GM12878 (cell line): ENCODE measurements at regions not wholly inside any gene's neighbourhood (a gene's known extent, or its start where the extent isn't known, plus 50 kb on each side); places are given as distances from the start of the nearest gene placed in this dataset.

Experiments used
- ATAC-seq: fragments of 200-7000 bp; cut with Tn5 transposase; 3 replicates; pipeline ENCODE4 v1.9.1; 2020; ENCODE audit warnings: mild to moderate bottlenecking, moderate library complexity
- BruUV-seq: library from RNA; stranded (reverse); fragments of 400-500 nt; replicated peaks from 2 replicates; lab custom pipeline; 2021; lab: Mats Ljungman, UMichigan
- CTCF ChIA-PET: fragments of 300-600 bp; sonication (Branson Sonifier 250); formaldehyde crosslinking; extraction: SDS; loops from one replicate; lab custom pipeline; 2021; ENCODE audit warnings: inconsistent platforms; lab: Yijun Ruan, JAX
- POLR2A ChIA-PET: fragments of 350-600 bp; formaldehyde crosslinking; extraction: SDS; loops from one replicate; lab custom pipeline; 2021; ENCODE audit warnings: inconsistent platforms; lab: Charles Lee
- RAD21 ChIA-PET: fragments of 300-600 bp; sonication (Branson Sonifier 250); formaldehyde crosslinking; loops from one replicate; lab custom pipeline; 2023; ENCODE audit warnings: antibody characterized with exemption; ENCODE audit not compliant: unreplicated experiment; lab: Charles Lee
- SMC1A ChIA-PET: fragments of 300-600 bp; sonication (Branson Sonifier 250); formaldehyde crosslinking; loops from one replicate; lab custom pipeline; 2023; ENCODE audit not compliant: unreplicated experiment, uncharacterized antibody; lab: Charles Lee
- DNase-seq: peaks from one replicate; pipeline ENCODE4 v3.0.0-alpha.2; 2011; ENCODE audit warnings: low read depth, low spot score
- FAIRE-seq: peaks from 3 replicates; lab custom pipeline; 2011; peaks lifted over from hg19 to GRCh38; lab: Jason Lieb, UNC
- H2AFZ ChIP-seq: 2 replicates; pipeline ENCODE4 v1.6.0; 2011; ENCODE audit warnings: low read depth, low read length, control low read depth; ENCODE audit not compliant: control insufficient read depth
- H3K27ac ChIP-seq: 2 replicates; pipeline ENCODE4 v1.5.1; 2011; ENCODE audit warnings: control low read depth; ENCODE audit not compliant: control insufficient read depth, insufficient read depth
- H3K27me3 ChIP-seq, 2 experiments: replicated peaks in 1 of 2; 2 replicates each; pipeline versions ENCODE4 v1.6.0 to v1.6.1; 2011; ENCODE audit warnings: low read length in 1 of 2; ENCODE audit not compliant: control insufficient read depth in 2 of 2, insufficient read depth in 2 of 2
- H3K36me3 ChIP-seq, 2 experiments: 2 replicates each; pipeline ENCODE4 v1.5.1; 2011; ENCODE audit warnings: low read length in 1 of 2; ENCODE audit not compliant: control insufficient read depth in 2 of 2, insufficient read depth in 2 of 2
- H3K4me1 ChIP-seq: 2 replicates; pipeline ENCODE4 v1.6.1; 2011; ENCODE audit warnings: mild to moderate bottlenecking, low read length, moderate library complexity, mixed read lengths; ENCODE audit not compliant: control insufficient read depth, insufficient read depth
- H3K4me2 ChIP-seq: 2 replicates; pipeline ENCODE4 v1.6.0; 2011; ENCODE audit warnings: control low read depth; ENCODE audit not compliant: control insufficient read depth, insufficient read depth
- H3K4me3 ChIP-seq: fragments of 200-600 bp; sonication (generic); 2 replicates; pipeline ENCODE4 v1.5.1; 2016
- H3K79me2 ChIP-seq: 2 replicates; pipeline ENCODE4 v1.6.0; 2011; ENCODE audit warnings: low read length; ENCODE audit not compliant: control insufficient read depth, insufficient read depth
- H3K9ac ChIP-seq: 2 replicates; pipeline ENCODE4 v1.8.0; 2011; ENCODE audit warnings: low read length, control low read depth, mixed read lengths; ENCODE audit not compliant: control insufficient read depth, insufficient read depth
- H3K9me3 ChIP-seq: replicated peaks from 3 replicates; pipeline ENCODE4 v1.5.1; 2011; ENCODE audit warnings: mild to moderate bottlenecking, low read length; ENCODE audit not compliant: control insufficient read depth, insufficient read depth
- H4K20me1 ChIP-seq: 2 replicates; pipeline ENCODE4 v1.6.0; 2011; ENCODE audit not compliant: control insufficient read depth, insufficient read depth
- BCL11A ChIP-seq: IDR thresholded peaks from 2 replicates; pipeline ENCODE4 v1.6.1; 2011; ENCODE audit warnings: low read depth, low read length
- CBX3 ChIP-seq: fragments of 200-600 bp; sonication (generic); IDR thresholded peaks from 2 replicates; pipeline ENCODE4 v1.6.1; 2016; ENCODE audit warnings: low read depth, borderline replicate concordance
- CEBPZ ChIP-seq: fragments of 150-350 bp; IDR thresholded peaks from 2 replicates; pipeline ENCODE4 v1.6.1; 2016; ENCODE audit warnings: low read depth, low read length
- HCFC1 ChIP-seq: fragments of 150-350 bp; IDR thresholded peaks from 2 replicates; pipeline ENCODE4 v1.6.1; 2014; ENCODE audit warnings: low read length
- HDAC2 ChIP-seq: fragments of 200-600 bp; sonication (generic); IDR thresholded peaks from 2 replicates; pipeline ENCODE4 v1.6.1; 2017
- MAX ChIP-seq: IDR thresholded peaks from 2 replicates; pipeline ENCODE4 v1.6.1; 2012; ENCODE audit warnings: low read depth, low read length, improper control_type of control experiment
- NFIC ChIP-seq: IDR thresholded peaks from 2 replicates; pipeline ENCODE4 v1.6.1; 2012; ENCODE audit warnings: low read depth, mild to moderate bottlenecking, inconsistent platforms, low read length, moderate library complexity
- RELB ChIP-seq: fragments of 450-650 bp; IDR thresholded peaks from 2 replicates; pipeline ENCODE4 v1.6.1; 2017; ENCODE audit warnings: low read depth, mild to moderate bottlenecking, moderate library complexity
- SMARCA5 ChIP-seq: fragments of 450-650 bp; IDR thresholded peaks from 2 replicates; pipeline ENCODE4 v1.6.1; 2017; ENCODE audit warnings: mild to moderate bottlenecking
- TCF7 ChIP-seq: IDR thresholded peaks from 2 replicates; pipeline ENCODE4 v1.6.1; 2014; ENCODE audit warnings: antibody characterized with exemption, borderline replicate concordance
- USF2 ChIP-seq: IDR thresholded peaks from 2 replicates; pipeline ENCODE4 v1.6.1; 2011; ENCODE audit warnings: low read depth, low read length, improper control_type of control experiment, borderline replicate concordance
- YBX1 ChIP-seq: fragments of 450-650 bp; IDR thresholded peaks from 2 replicates; pipeline ENCODE4 v1.6.1; 2016; ENCODE audit warnings: antibody characterized with exemption
- WGBS: methylation state at CpG from one replicate; pipeline ENCODE4 v1.1.6; 2016; ENCODE audit warnings: low lambda C conversion rate; ENCODE audit not compliant: insufficient replicate concordance, insufficient coverage; ENCODE audit errors: missing lambda C conversion rate; 5-methylcytosine and 5-hydroxymethylcytosine counted together
- in situ Hi-C: fragments of 300-500 bp; cut with MboI; formaldehyde crosslinking; loops from 9 replicates; pipeline ENCODE4 v1.14.3; 2018; ENCODE audit warnings: mixed read lengths
- intact Hi-C: fragments of 100-400 bp; cut with micrococcal nuclease; formaldehyde crosslinking; loops from one replicate; pipeline ENCODE4 v1.14.2; 2022; ENCODE audit not compliant: unreplicated experiment

- Histone ChIP-seq H3K4me3 (no peak overlapping the region), H3K9me3 (no peaks in the 10 kb centered on the region), H3K4me1 (peaks cover 44% of the 10 kb centered on the region), H3K27ac (no peak overlapping the region), H3K27me3 (no peaks in the 10 kb centered on the region), H3K9ac (no peak overlapping the region), H3K4me2 (no peak overlapping the region), H3K36me3 (no peaks in the 10 kb centered on the region), H2AFZ (no peak overlapping the region; the same call in 1 of the 2 replicates), H4K20me1 (no peaks in the 10 kb centered on the region), H3K79me2 (no peaks in the 10 kb centered on the region)
- intact Hi-C loops (no loop called here), in situ Hi-C loops (no loop called here)
- FAIRE-seq = no peak
- 95% methylated on average over 5 of the region's 5 CpGs for WGBS
- ChIA-PET RAD21 (interaction anchor here (0.9 to 15.3 kb wide), 19 partner anchors 12 to 300 kb away, joined by 3 to 503 read pairs (median 5); no protein-coding TSS in a partner anchor), CTCF (interaction anchor here (0.5 to 11.5 kb wide), 17 partner anchors 9 to 521 kb away, joined by 3 to 323 read pairs (median 5); no protein-coding TSS in a partner anchor), SMC1A (interaction anchor here (0.6 to 12.4 kb wide), 22 partner anchors 12 to 517 kb away, joined by 3 to 507 read pairs (median 4); no protein-coding TSS in a partner anchor), POLR2A (interaction anchor here (0.8 to 10.3 kb wide), 5 partner anchors 30 to 152 kb away, joined by 3 to 209 read pairs (median 3); no protein-coding TSS in a partner anchor)
- ATAC-seq = no peak
- BruUV-seq = no TSS peak
- TF ChIP-seq CBX3 (no peak), BCL11A (no peak), TCF7 (no peak), SMARCA5 (no peak), USF2 (no peak), RELB (no peak), HDAC2 (no peak), HCFC1 (no peak), NFIC (no peak), CEBPZ (no peak), MAX (no peak), YBX1 (no peak)
- DNase-seq = no peak
These were observed 203.7 kb downstream of the S1PR1 start for GRCh38 chr1:101440485-101440884.
